Suprapubic skin (tissue), 4 donors: ENCODE measurements at regions not wholly inside any gene's neighbourhood (a gene's known extent, or its start where the extent isn't known, plus 50 kb on each side); places are given as distances from the start of the nearest gene placed in this dataset.

ENCODE experiments used
- DNase-seq, 2 donors: peaks; one replicate each; pipeline ENCODE4 v3.0.0-alpha.2; 2019; ENCODE audit warnings: low spot score in 2 of 2
- H3K27ac ChIP-seq: fragments of 200-600 bp; sonication (generic); one replicate; pipeline ENCODE4 v1.5.1; 2019
- H3K27me3 ChIP-seq: fragments of 200-600 bp; sonication (generic); one replicate; pipeline ENCODE4 v1.5.1; 2019
- H3K36me3 ChIP-seq: fragments of 200-600 bp; sonication (generic); one replicate; pipeline ENCODE4 v1.5.1; 2019
- H3K4me1 ChIP-seq: fragments of 200-600 bp; sonication (generic); one replicate; pipeline ENCODE4 v1.5.1; 2019
- H3K4me3 ChIP-seq: fragments of 200-600 bp; sonication (generic); one replicate; pipeline ENCODE4 v1.5.1; 2019; ENCODE audit warnings: mild to moderate bottlenecking
- H3K9me3 ChIP-seq: fragments of 200-600 bp; sonication (generic); one replicate; pipeline ENCODE4 v1.5.1; 2019
- CTCF ChIP-seq, 2 donors: fragments of 200-600 bp in 1 of 2; fragments of 450-650 bp in 1 of 2; sonication (generic) in 1 of 2; IDR thresholded peaks; one replicate each; pipeline ENCODE4 v1.5.1; 2016 to 2019; ENCODE audit warnings: antibody characterized with exemption in 2 of 2, mild to moderate bottlenecking in 1 of 2, moderate library complexity in 1 of 2
- EP300 ChIP-seq: sonication (generic); formaldehyde crosslinking; IDR thresholded peaks from one replicate; pipeline ENCODE4 v1.6.1; 2017; ENCODE audit warnings: antibody characterized with exemption
- POLR2A ChIP-seq, 2 donors: fragments of 450-650 bp; IDR thresholded peaks; one replicate each; pipeline ENCODE4 v1.6.1; 2017; ENCODE audit warnings: antibody characterized with exemption in 2 of 2, mild to moderate bottlenecking in 2 of 2, moderate library complexity in 2 of 2
- POLR2AphosphoS5 ChIP-seq, 3 donors: sonication (generic); formaldehyde crosslinking; IDR thresholded peaks; one replicate each; pipeline ENCODE4 v1.6.1; 2017; ENCODE audit warnings: antibody characterized with exemption in 3 of 3
- WGBS: methylation state at CpG from one replicate; pipeline ENCODE4 v1.1.5; 2018; 5-methylcytosine and 5-hydroxymethylcytosine counted together

GRCh38 chr11:109073032-109073822, 348.8 kb upstream of the C11orf87 start:
- no peak overlapping the region for H3K27ac ChIP-seq
- WGBS = 87% methylated on average over 4 of the region's 4 CpGs
- no peaks in the 10 kb centered on the region for H3K27me3 ChIP-seq
- no peaks in the 10 kb centered on the region for H3K36me3 ChIP-seq
- peaks cover 24% of the 10 kb centered on the region for H3K4me1 ChIP-seq
- H3K9me3 ChIP-seq = no peaks in the 10 kb centered on the region
- no peak for DNase-seq
- TF ChIP-seq POLR2AphosphoS5 (IDR thresholded peaks at IDR 0.05) (no peak), CTCF (IDR thresholded peaks at IDR 0.05) (no peak), POLR2A (IDR thresholded peaks at IDR 0.05) (no peak)
- no peak overlapping the region for H3K4me3 ChIP-seq

GRCh38 chr11:109075976-109076375, 346.0 kb upstream of the C11orf87 start:
- DNase-seq = no peak
- H3K4me3 ChIP-seq = no peak overlapping the region
- WGBS = 92% methylated on average over 2 of the region's 2 CpGs
- TF ChIP-seq CTCF (IDR thresholded peaks at IDR 0.05) = no peak
- no peak for TF ChIP-seq POLR2AphosphoS5 (IDR thresholded peaks at IDR 0.05)
- TF ChIP-seq POLR2A (IDR thresholded peaks at IDR 0.05) = no peak
- TF ChIP-seq EP300 = no peak
- no peak overlapping the region for H3K27ac ChIP-seq
- H3K36me3 ChIP-seq = no peaks in the 10 kb centered on the region
- H3K4me1 ChIP-seq = peaks cover 24% of the 10 kb centered on the region
- no peaks in the 10 kb centered on the region for H3K9me3 ChIP-seq
- no peaks in the 10 kb centered on the region for H3K27me3 ChIP-seq

GRCh38 chr11:109076870-109077269, 345.1 kb upstream of the C11orf87 start:
- peaks cover 20% of the 10 kb centered on the region for H3K4me1 ChIP-seq
- H3K27me3 ChIP-seq = no peaks in the 10 kb centered on the region
- DNase-seq = no peak
- H3K36me3 ChIP-seq = no peaks in the 10 kb centered on the region
- H3K27ac ChIP-seq = no peak overlapping the region
- H3K9me3 ChIP-seq = no peaks in the 10 kb centered on the region
- no peak overlapping the region for H3K4me3 ChIP-seq
- no peak for TF ChIP-seq POLR2AphosphoS5 (IDR thresholded peaks at IDR 0.05)
- TF ChIP-seq POLR2A (IDR thresholded peaks at IDR 0.05) = no peak
- TF ChIP-seq EP300 = no peak
- TF ChIP-seq CTCF (IDR thresholded peaks at IDR 0.05) = no peak
- WGBS = 57% methylated on average over 2 of the region's 2 CpGs

- Histone ChIP-seq H3K4me3 (no peak overlapping the region), H3K36me3 (no peaks in the 10 kb centered on the region), H3K9me3 (no peaks in the 10 kb centered on the region), H3K4me1 (peaks cover 15% of the 10 kb centered on the region), H3K27me3 (no peaks in the 10 kb centered on the region), H3K27ac (no peak overlapping the region)
- 70% methylated on average over 3 of the region's 3 CpGs for WGBS
- no peak for DNase-seq
- TF ChIP-seq POLR2AphosphoS5 (IDR thresholded peaks at IDR 0.05) (no peak), POLR2A (IDR thresholded peaks at IDR 0.05) (no peak), EP300 (no peak), CTCF (IDR thresholded peaks at IDR 0.05) (no peak)
Observed at GRCh38 chr11:109077291-109077920, 344.6 kb upstream of the C11orf87 start.

GRCh38 chr11:109085708-109086373, 336.1 kb upstream of the C11orf87 start:
- Histone ChIP-seq H3K4me1 (no peaks in the 10 kb centered on the region), H3K4me3 (no peak overlapping the region), H3K27ac (no peak overlapping the region), H3K9me3 (no peaks in the 10 kb centered on the region), H3K27me3 (no peaks in the 10 kb centered on the region), H3K36me3 (no peaks in the 10 kb centered on the region)
- DNase-seq = no peak
- WGBS = 50% methylated on average over 5 of the region's 5 CpGs
- TF ChIP-seq CTCF (IDR thresholded peaks at IDR 0.05) (no peak), EP300 (no peak), POLR2A (IDR thresholded peaks at IDR 0.05) (no peak), POLR2AphosphoS5 (IDR thresholded peaks at IDR 0.05) (no peak)
